H54 (cell line): ENCODE measurements at regions not wholly inside any gene's neighbourhood (a gene's known extent, or its start where the extent isn't known, plus 50 kb on each side); places are given as distances from the start of the nearest gene placed in this dataset.
"Not testable (repeated sequence)": the region's sequence is repeated elsewhere in the genome, so short reads cannot be mapped to it uniquely, and the experiment has no call there.

Source experiments
- DNase-seq: peaks from one replicate; pipeline ENCODE4 v3.0.0; 2011; ENCODE audit warnings: low spot score, mixed read lengths; ENCODE audit not compliant: insufficient read length
- FAIRE-seq: peaks from 3 replicates; lab custom pipeline; 2011; peaks lifted over from hg19 to GRCh38; lab: Jason Lieb, UNC
- POLR2A ChIP-seq: IDR thresholded peaks from 2 replicates; pipeline ENCODE4 v1.6.1; 2011; ENCODE audit warnings: low read depth, mild to moderate bottlenecking, low read length

DNA sequence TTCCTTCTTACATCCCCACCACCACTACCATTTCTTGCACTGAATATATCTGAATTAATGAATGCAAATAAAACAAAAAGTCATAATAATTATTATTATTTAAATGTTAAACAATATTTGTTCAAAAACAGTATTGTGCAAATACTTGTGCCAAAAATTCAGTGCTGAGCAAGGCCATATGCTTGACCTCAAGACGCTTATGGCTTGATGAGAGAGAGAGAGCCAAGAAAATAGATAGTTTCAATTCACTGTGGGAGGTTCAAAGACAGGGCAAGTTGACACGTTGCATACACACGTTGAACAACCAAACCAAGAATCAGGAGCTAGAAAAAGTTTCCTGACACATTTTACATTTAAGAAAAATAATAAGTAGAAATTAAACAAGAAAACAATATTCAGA, 1421.7 kb downstream of the KCNT2 start:
- no peak for FAIRE-seq
- TF ChIP-seq POLR2A: no peak
- no peak for DNase-seq

GRCh38 chr1:195185736-195186135, 1422.5 kb downstream of the KCNT2 start:
- no peak for TF ChIP-seq POLR2A
- no peak for DNase-seq
- FAIRE-seq: no peak

GRCh38 chr1:195185321-195185720, 1422.9 kb downstream of the KCNT2 start:
- TF ChIP-seq POLR2A: no peak
- DNase-seq: no peak
- no peak for FAIRE-seq

- DNase-seq: no peak
- no peak for FAIRE-seq
- TF ChIP-seq POLR2A: no peak
Observed at GRCh38 chr1:195173753-195174152, 1434.5 kb downstream of the KCNT2 start.

- not testable (repeated sequence) for DNase-seq, FAIRE-seq
Observed at GRCh38 chr1:195159795-195160194, 1448.4 kb downstream of the KCNT2 start.

- FAIRE-seq: no peak
- DNase-seq: no peak
- no peak for TF ChIP-seq POLR2A
Observed at GRCh38 chr1:195158091-195158490, 1450.1 kb downstream of the KCNT2 start.

- TF ChIP-seq POLR2A: no peak
- DNase-seq (no peak), FAIRE-seq (no peak)
Observed at GRCh38 chr1:195153107-195153506, 1455.1 kb downstream of the KCNT2 start.

- TF ChIP-seq POLR2A: no peak
- DNase-seq (no peak), FAIRE-seq (no peak)
Observed at GRCh38 chr1:195150768-195151167, 1457.5 kb downstream of the KCNT2 start.

- TF ChIP-seq POLR2A: no peak
- no peak for DNase-seq
- FAIRE-seq: no peak
Observed at GRCh38 chr1:195141294-195141693, 1466.9 kb downstream of the KCNT2 start.

DNA sequence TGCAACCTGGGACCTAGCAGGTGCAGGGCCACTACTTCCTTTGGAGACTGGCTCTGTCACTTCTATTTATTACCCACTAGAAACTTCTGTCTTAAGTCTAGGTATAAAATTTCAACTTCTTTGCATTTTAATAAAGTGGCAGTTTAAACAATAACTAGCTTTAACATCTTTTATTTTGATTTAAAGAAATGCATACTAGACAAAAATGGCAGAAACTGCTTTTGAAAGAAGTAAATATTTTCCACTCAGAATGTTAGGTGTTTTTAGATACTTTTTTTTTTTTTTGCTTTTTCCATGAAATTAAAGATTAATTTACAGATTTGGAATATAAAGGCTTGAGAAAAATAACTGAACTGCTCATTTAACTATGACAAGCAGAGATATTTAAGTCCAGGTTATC, 1477.6 kb downstream of the KCNT2 start:
- no peak for TF ChIP-seq POLR2A

DNA sequence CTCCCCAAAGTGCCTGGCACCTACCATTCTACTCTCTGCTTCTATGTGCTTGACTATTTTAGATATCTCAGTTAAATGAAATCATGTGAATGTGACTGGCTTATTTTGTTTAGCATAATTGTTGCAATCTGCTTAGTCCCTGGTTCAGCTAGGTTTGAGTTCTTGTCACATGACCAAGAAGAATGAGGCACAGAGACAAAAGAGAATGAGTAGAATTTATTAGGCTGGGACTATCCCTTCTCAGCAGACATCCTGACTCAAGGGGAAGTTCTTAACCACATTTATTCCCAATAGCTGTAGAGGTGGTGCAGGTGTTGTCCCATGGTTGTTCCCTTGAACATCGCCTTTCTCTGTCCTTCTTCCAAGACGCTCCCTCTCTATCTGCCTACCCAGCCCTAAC, 1485.7 kb downstream of the KCNT2 start:
- no peak for TF ChIP-seq POLR2A
- no peak for FAIRE-seq

More for the DNA sequence above, 1477.6 kb downstream of the KCNT2 start:
- DNase-seq (no peak), FAIRE-seq (no peak)

DNA sequence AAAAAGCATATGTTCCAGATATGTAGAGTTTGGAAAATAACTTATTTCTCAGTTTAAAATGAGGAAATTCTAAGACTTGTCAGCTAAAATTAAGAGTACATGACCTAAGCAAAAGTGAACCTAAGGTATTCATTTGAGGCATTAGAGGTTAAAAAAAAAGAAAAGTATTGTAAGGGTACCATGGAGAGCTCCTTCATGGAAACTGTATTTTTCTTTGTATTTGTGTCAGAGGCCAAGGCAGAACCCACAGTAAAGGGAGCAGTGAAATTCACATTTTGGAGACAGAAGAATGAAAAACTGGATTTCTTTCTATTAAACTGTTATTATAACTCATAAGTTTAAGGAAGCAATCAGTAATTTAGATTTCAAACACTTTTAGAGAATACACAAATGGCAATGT, 1494.8 kb downstream of the KCNT2 start:
- DNase-seq (no peak), FAIRE-seq (no peak)
- no peak for TF ChIP-seq POLR2A

More for the DNA sequence above, 1485.7 kb downstream of the KCNT2 start:
- no peak for DNase-seq

GRCh38 chr1:195105773-195106172, 1502.5 kb downstream of the KCNT2 start:
- TF ChIP-seq POLR2A: no peak
- FAIRE-seq: no peak

GRCh38 chr1:195105281-195105680, 1503.0 kb downstream of the KCNT2 start:
- TF ChIP-seq POLR2A: no peak
- DNase-seq (no peak), FAIRE-seq (no peak)

More at GRCh38 chr1:195105773-195106172, 1502.5 kb downstream of the KCNT2 start:
- DNase-seq: no peak

GRCh38 chr1:195097316-195097715, 1510.9 kb downstream of the KCNT2 start:
- DNase-seq (peak; percentile 7), FAIRE-seq (peak; percentile 68)
- no peak for TF ChIP-seq POLR2A

DNA sequence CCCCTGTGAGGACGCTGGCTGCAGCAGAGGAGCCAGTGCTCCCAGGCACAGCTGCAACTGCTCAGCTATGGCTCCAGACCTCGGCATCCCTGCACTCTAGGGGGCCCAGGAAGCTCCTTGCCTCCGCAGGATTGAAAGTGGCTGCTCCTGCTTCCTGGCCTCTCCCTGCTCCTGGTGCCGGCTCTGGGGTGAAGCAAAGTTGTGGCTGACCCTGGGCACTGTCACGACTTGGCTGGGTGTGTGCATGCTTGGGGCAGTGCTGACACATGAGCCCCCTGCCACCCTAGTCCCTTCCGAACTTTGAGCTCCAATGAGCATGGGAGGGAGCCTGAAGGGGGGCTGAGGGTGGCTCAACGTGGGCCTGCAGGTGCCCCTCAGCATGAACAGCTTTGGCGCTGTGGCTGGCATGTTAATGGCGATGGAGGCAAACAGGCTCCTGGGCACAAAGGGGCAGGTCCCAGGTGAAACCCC, 1512.2 kb downstream of the KCNT2 start:
- DNase-seq (no peak), FAIRE-seq (no peak)
- TF ChIP-seq POLR2A: no peak

GRCh38 chr1:195085196-195085595, 1523.0 kb downstream of the KCNT2 start:
- DNase-seq: no peak
- FAIRE-seq: no peak
- no peak for TF ChIP-seq POLR2A
